ENCODE measurements at regions not wholly inside any gene's neighbourhood (a gene's known extent, or its start where the extent isn't known, plus 50 kb on each side); places are given as distances from the start of the nearest gene placed in this dataset.

DNA sequence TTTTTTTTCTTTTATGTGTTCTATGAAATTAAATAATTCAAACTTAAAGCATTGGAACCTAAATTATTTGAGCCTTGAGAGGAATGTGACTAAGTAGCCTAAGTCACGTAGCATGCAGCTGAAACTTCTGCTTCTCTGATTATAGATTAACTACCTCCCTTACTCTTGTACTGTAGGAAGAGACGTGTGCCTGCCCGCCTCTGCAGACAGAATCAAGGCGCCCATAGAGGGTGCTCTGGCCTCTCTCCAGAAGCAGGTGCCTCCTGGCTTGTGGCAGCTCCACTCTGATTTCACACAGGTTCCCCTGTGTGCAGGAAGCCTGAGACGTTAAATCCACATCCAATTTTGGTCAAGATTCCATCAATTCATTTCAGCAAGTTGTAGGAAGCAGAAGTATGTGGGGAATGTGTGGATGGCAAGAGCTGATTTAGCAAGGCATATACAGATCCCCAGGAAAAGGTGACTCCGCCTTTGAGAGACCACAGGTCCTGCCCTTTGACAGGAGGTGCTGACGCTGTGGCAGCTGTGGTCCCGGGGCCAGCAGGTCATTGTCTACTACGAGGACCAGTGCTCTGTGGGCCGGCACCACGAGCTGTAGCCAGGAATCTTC lies 1418.8 kb downstream of the CDH11 start:
- no peak overlapping the region for H3K4me3 ChIP-seq (ENCODE audit: low read length)
- no peaks in the 10 kb centered on the region for H3K27me3 ChIP-seq (ENCODE audit: control insufficient read depth, insufficient read depth, low read length)
- no CpG with 5 or more reads among the region's 11 CpGs for WGBS (ENCODE audit: insufficient coverage, insufficient read length)
- H3K9me3 ChIP-seq (ENCODE audit: control insufficient read depth, insufficient read depth, low read length) = no peaks in the 10 kb centered on the region
- no peak for DNase-seq (ENCODE audit: low read depth, low spot score)
- no peaks in the 10 kb centered on the region for H3K4me1 ChIP-seq (ENCODE audit: control insufficient read depth, insufficient read depth, low read length)
- H3K36me3 ChIP-seq (ENCODE audit: control insufficient read depth, insufficient read depth, low read length) = no peaks in the 10 kb centered on the region
- no peak overlapping the region for H3K27ac ChIP-seq (ENCODE audit: low read length)

DNA sequence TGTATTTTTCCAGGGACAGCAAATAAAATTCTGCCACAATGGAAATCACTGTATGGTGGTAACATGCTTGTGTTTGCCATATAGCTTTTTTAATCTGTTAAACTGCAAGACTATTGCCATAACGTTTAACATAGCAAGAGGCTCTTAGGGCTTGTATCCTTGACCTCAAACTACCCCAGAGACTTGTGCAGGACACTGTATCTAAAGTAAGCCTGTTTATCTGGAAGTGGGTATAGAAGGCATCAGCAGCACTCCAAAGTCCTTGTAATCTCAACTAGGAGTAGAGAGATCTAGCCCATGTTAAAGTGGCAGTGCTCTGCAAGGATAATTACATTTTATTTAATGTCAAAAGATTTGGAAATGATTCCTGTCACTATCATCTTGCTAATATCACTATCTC lies 1424.1 kb downstream of the CDH11 start:
- Histone ChIP-seq H3K4me1 (ENCODE audit: control insufficient read depth, insufficient read depth, low read length) (no peaks in the 10 kb centered on the region), H3K9me3 (ENCODE audit: control insufficient read depth, insufficient read depth, low read length) (no peaks in the 10 kb centered on the region), H3K4me3 (ENCODE audit: low read length) (no peak overlapping the region), H3K27ac (ENCODE audit: low read length) (no peak overlapping the region), H3K36me3 (ENCODE audit: control insufficient read depth, insufficient read depth, low read length) (no peaks in the 10 kb centered on the region), H3K27me3 (ENCODE audit: control insufficient read depth, insufficient read depth, low read length) (no peaks in the 10 kb centered on the region)
- WGBS (ENCODE audit: insufficient coverage, insufficient read length) = no CpG with 5 or more reads among the region's 1 CpG
- DNase-seq (ENCODE audit: low read depth, low spot score) = no peak

DNA sequence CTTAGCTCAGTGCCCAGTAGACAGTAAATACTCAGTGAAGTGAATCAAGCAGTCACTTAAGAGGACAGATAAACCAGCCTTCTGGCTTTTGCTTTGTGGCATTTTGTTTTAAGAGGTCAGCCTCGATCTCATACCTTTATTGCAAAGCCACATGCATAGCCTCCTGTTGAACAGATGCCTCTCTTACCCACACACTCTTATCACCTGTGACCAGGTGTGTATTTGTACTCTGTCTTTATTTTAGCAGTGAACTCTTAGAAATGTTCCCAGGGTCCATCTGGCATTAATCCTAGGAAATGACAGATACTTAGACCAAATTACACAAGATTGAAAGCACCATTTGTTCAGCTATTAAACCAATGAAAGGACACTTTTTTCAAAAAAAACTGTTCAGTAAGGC lies 1426.5 kb downstream of the CDH11 start:
- WGBS (ENCODE audit: insufficient coverage, insufficient read length) = no CpG with 5 or more reads among the region's 1 CpG
- Histone ChIP-seq H3K9me3 (ENCODE audit: control insufficient read depth, insufficient read depth, low read length) (no peaks in the 10 kb centered on the region), H3K4me3 (ENCODE audit: low read length) (no peak overlapping the region), H3K27ac (ENCODE audit: low read length) (no peak overlapping the region), H3K27me3 (ENCODE audit: control insufficient read depth, insufficient read depth, low read length) (no peaks in the 10 kb centered on the region), H3K4me1 (ENCODE audit: control insufficient read depth, insufficient read depth, low read length) (no peaks in the 10 kb centered on the region), H3K36me3 (ENCODE audit: control insufficient read depth, insufficient read depth, low read length) (no peaks in the 10 kb centered on the region)
- no peak for DNase-seq (ENCODE audit: low read depth, low spot score)

GRCh38 chr16:63690961-63691360 lies 1430.9 kb downstream of the CDH11 start:
- no peaks in the 10 kb centered on the region for H3K9me3 ChIP-seq (ENCODE audit: control insufficient read depth, insufficient read depth, low read length)
- no peak overlapping the region for H3K27ac ChIP-seq (ENCODE audit: low read length)
- H3K4me3 ChIP-seq (ENCODE audit: low read length) = no peak overlapping the region
- no peak for DNase-seq (ENCODE audit: low read depth, low spot score)
- H3K4me1 ChIP-seq (ENCODE audit: control insufficient read depth, insufficient read depth, low read length) = no peaks in the 10 kb centered on the region
- no CpG with 5 or more reads among the region's 7 CpGs for WGBS (ENCODE audit: insufficient coverage, insufficient read length)
- no peaks in the 10 kb centered on the region for H3K36me3 ChIP-seq (ENCODE audit: control insufficient read depth, insufficient read depth, low read length)
- no peaks in the 10 kb centered on the region for H3K27me3 ChIP-seq (ENCODE audit: control insufficient read depth, insufficient read depth, low read length)

- H3K27ac ChIP-seq (ENCODE audit: low read length) = no peak overlapping the region
- DNase-seq (ENCODE audit: low read depth, low spot score) = no peak
- no peaks in the 10 kb centered on the region for H3K36me3 ChIP-seq (ENCODE audit: control insufficient read depth, insufficient read depth, low read length)
- no peaks in the 10 kb centered on the region for H3K4me1 ChIP-seq (ENCODE audit: control insufficient read depth, insufficient read depth, low read length)
- no peaks in the 10 kb centered on the region for H3K27me3 ChIP-seq (ENCODE audit: control insufficient read depth, insufficient read depth, low read length)
- no peak overlapping the region for H3K4me3 ChIP-seq (ENCODE audit: low read length)
- no CpG with 5 or more reads among the region's 7 CpGs for WGBS (ENCODE audit: insufficient coverage, insufficient read length)
- no peaks in the 10 kb centered on the region for H3K9me3 ChIP-seq (ENCODE audit: control insufficient read depth, insufficient read depth, low read length)
These were observed 1431.6 kb downstream of the CDH11 start for GRCh38 chr16:63690267-63690666.

GRCh38 chr16:63689068-63689467 lies 1432.8 kb downstream of the CDH11 start:
- no CpG with 5 or more reads among the region's 4 CpGs for WGBS (ENCODE audit: insufficient coverage, insufficient read length)
- Histone ChIP-seq H3K36me3 (ENCODE audit: control insufficient read depth, insufficient read depth, low read length) (no peaks in the 10 kb centered on the region), H3K4me3 (ENCODE audit: low read length) (no peak overlapping the region), H3K4me1 (ENCODE audit: control insufficient read depth, insufficient read depth, low read length) (no peaks in the 10 kb centered on the region), H3K9me3 (ENCODE audit: control insufficient read depth, insufficient read depth, low read length) (no peaks in the 10 kb centered on the region), H3K27ac (ENCODE audit: low read length) (no peak overlapping the region), H3K27me3 (ENCODE audit: control insufficient read depth, insufficient read depth, low read length) (no peaks in the 10 kb centered on the region)
- no peak for DNase-seq (ENCODE audit: low read depth, low spot score)

DNA sequence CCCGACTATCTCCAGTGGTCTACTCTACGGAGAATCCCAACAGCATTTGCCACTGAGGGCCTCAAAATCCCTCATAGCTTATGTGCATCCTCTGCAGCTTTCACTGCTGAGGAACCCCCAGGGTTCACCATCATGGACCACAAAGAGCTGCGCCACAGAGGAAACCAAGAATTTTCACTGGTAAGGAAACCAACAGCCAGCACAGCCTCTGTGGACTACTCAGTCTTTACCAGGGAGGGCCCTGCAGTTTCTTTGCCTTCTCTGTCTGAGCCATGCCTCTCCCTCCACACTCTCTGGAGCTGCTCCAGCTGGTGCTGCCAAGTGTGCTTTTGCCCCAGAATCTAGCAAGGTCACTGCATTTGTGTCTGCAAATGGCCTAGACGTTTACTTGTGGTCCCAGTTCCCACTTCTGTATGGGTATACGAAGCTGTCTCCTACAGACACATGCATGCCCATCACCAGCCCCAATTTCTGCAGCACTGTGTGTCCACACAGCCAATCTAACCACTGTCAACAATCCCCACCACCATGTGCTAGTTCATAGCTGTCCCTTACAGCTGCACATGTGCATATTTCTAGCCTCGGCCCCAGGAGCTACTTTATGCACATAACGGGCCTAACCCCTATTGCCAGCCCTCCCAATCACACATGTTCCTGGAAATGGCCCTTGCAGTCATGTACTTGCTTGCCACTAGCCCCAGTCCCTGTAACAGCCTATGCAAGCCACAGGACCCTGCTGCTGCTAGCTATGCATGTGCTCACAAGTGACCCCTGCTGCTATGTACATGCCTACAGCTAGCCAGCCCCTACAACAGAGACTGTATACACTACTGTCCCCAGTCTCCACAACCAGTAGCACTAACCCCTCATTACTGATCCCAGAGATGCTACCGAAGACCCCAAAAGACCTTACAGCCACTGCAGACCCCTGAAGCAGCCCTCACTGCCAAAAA lies 1437.4 kb downstream of the CDH11 start:
- Histone ChIP-seq H3K4me3 (ENCODE audit: low read length) (no peak overlapping the region), H3K4me1 (ENCODE audit: control insufficient read depth, insufficient read depth, low read length) (no peaks in the 10 kb centered on the region), H3K27ac (ENCODE audit: low read length) (no peak overlapping the region), H3K27me3 (ENCODE audit: control insufficient read depth, insufficient read depth, low read length) (no peaks in the 10 kb centered on the region), H3K9me3 (ENCODE audit: control insufficient read depth, insufficient read depth, low read length) (no peaks in the 10 kb centered on the region), H3K36me3 (ENCODE audit: control insufficient read depth, insufficient read depth, low read length) (no peaks in the 10 kb centered on the region)
- DNase-seq (ENCODE audit: low read depth, low spot score) = no peak
- WGBS (ENCODE audit: insufficient coverage, insufficient read length) = no CpG with 5 or more reads among the region's 8 CpGs

DNA sequence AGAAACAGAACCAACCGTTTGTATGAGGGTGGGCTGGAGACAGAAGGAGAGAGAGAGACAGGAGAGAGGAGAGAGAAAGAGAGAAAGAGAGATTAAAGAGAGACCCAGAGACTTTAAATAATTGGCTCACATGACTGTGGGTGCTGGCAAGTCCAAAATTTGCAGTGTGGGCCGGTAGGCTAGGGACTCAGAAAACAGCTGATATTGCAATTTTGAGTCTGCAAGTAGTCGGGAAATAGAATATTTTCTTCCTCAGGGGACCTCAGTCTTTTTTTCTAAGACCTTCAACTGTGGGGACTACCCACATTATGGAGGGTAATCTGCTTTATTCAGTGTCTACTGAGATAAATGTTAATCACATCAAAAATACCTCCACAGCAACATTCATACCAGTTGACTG lies 1439.0 kb downstream of the CDH11 start:
- Histone ChIP-seq H3K36me3 (ENCODE audit: control insufficient read depth, insufficient read depth, low read length) (no peaks in the 10 kb centered on the region), H3K27me3 (ENCODE audit: control insufficient read depth, insufficient read depth, low read length) (no peaks in the 10 kb centered on the region), H3K27ac (ENCODE audit: low read length) (no peak overlapping the region), H3K4me1 (ENCODE audit: control insufficient read depth, insufficient read depth, low read length) (no peaks in the 10 kb centered on the region), H3K4me3 (ENCODE audit: low read length) (no peak overlapping the region), H3K9me3 (ENCODE audit: control insufficient read depth, insufficient read depth, low read length) (no peaks in the 10 kb centered on the region)
- no CpG with 5 or more reads among the region's 3 CpGs for WGBS (ENCODE audit: insufficient coverage, insufficient read length)
- DNase-seq (ENCODE audit: low read depth, low spot score) = no peak

- DNase-seq (ENCODE audit: low read depth, low spot score) = no peak
- Histone ChIP-seq H3K36me3 (ENCODE audit: control insufficient read depth, insufficient read depth, low read length) (no peaks in the 10 kb centered on the region), H3K27ac (ENCODE audit: low read length) (no peak overlapping the region), H3K27me3 (ENCODE audit: control insufficient read depth, insufficient read depth, low read length) (no peaks in the 10 kb centered on the region), H3K9me3 (ENCODE audit: control insufficient read depth, insufficient read depth, low read length) (no peaks in the 10 kb centered on the region), H3K4me1 (ENCODE audit: control insufficient read depth, insufficient read depth, low read length) (no peaks in the 10 kb centered on the region), H3K4me3 (ENCODE audit: low read length) (no peak overlapping the region)
- no CpG with 5 or more reads among the region's 2 CpGs for WGBS (ENCODE audit: insufficient coverage, insufficient read length)
These were observed 1449.4 kb downstream of the CDH11 start for GRCh38 chr16:63672493-63672892.

DNA sequence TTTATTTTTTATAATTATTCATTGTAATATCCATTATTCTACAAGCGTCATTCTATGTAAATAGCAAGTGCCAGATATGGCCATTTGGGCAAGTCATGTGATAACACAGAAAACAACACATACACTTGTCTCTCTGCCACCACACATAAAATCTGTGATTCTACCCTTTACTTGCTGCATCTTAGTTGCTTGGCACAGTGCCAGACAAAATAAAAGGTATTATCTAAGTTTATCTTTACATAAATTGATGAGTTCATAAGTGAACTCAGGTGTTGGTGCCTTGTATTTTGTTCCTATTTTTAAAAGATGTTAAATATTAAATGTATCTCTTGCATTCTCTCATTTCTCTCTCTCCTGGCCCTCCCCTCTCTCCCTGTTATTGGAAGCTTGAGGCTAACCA lies 1458.7 kb downstream of the CDH11 start:
- H3K4me1 ChIP-seq (ENCODE audit: control insufficient read depth, insufficient read depth, low read length) = no peaks in the 10 kb centered on the region
- no peak for DNase-seq (ENCODE audit: low read depth, low spot score)
- no peak overlapping the region for H3K4me3 ChIP-seq (ENCODE audit: low read length)
- no peaks in the 10 kb centered on the region for H3K9me3 ChIP-seq (ENCODE audit: control insufficient read depth, insufficient read depth, low read length)
- no peaks in the 10 kb centered on the region for H3K36me3 ChIP-seq (ENCODE audit: control insufficient read depth, insufficient read depth, low read length)
- no CpG with 5 or more reads among the region's 1 CpG for WGBS (ENCODE audit: insufficient coverage, insufficient read length)
- H3K27me3 ChIP-seq (ENCODE audit: control insufficient read depth, insufficient read depth, low read length) = no peaks in the 10 kb centered on the region
- H3K27ac ChIP-seq (ENCODE audit: low read length) = no peak overlapping the region
